AG08395 (cell line): ENCODE measurements at regions not wholly inside any gene's neighbourhood (a gene's known extent, or its start where the extent isn't known, plus 50 kb on each side); places are given as distances from the start of the nearest gene placed in this dataset.

Experiments used
- DNase-seq: peaks from one replicate; pipeline ENCODE4 v3.0.0; 2012; ENCODE audit warnings: mixed read lengths, low spot score

GRCh38 chr16:65212791-65213190 is 90.9 kb upstream of the CDH11 start:
- DNase-seq: no peak

GRCh38 chr16:65212240-65212639 is 90.4 kb upstream of the CDH11 start:
- no peak for DNase-seq

DNA sequence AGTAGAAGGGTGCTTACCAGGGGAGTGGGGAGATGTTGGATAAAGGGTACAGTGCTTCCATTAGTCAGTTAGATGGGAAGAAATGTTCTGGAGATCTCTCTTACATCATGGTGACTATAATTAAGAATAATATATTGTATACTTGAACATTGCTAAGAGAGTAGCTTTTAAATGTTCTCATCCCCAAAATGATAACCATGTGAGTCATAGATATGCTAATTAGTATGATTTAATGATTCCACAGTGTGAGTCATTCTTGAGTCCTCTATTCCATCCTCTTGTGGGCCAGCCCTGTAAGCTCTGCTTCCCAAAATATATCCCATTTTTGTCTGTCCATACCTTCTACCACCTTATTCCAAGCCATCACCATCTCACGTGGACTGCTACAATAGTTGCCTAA is 80.6 kb upstream of the CDH11 start:
- DNase-seq: peak; percentile 63

GRCh38 chr16:65201511-65201910 is 79.6 kb upstream of the CDH11 start:
- DNase-seq: peak; percentile 46

GRCh38 chr16:65200857-65201256 is 79.0 kb upstream of the CDH11 start:
- peak; percentile 76 for DNase-seq

DNA sequence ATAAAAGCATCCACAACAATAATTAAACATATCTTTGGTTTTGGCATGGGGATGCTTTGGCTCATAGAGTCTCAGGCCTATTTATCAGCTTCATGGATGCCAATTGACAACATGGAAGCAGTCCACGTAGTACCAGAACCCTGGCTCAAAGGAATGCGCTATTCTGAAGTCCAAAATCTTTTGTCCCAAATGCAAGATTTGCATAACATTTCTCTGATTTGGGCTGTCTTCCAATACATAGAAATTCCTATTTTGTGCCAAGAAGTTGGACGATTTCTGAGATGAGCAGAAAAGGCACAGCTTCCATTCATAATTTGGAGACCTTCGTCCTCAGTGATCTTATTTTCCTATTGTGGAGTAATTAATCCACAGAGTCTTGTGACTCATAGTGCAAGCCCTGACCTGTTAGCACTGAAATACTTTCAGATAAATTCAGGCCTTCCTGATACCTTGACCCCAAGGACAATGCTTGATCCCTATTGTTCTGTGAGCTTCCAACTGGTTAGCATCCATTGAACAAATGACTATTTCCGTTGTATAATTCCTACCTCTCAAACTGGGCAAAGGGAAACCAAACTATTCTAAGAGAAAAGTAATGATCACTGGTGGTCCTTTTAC is 78.4 kb upstream of the CDH11 start:
- no peak for DNase-seq

- no peak for DNase-seq
Observed at GRCh38 chr16:65196420-65197075, 74.7 kb upstream of the CDH11 start.

DNA sequence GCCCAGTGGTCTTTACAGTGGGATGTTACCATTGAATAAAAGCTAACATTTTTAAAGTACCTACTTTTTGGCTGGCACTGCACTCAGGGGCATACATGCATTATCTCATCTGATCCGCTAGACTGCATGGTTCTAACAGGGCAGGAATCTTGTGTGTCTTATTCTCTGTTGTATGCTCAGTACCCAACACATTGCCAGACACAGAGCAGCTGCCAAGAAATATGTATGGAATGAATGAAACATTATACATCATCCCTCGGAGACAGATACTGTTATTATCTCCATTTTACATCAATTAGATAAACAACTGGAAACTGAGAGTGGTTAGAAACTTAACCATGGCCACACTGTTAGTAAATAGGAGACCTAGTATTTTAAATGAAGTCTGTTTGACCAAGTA is 74.1 kb upstream of the CDH11 start:
- no peak for DNase-seq

GRCh38 chr16:65185241-65185778 is 63.4 kb upstream of the CDH11 start:
- no peak for DNase-seq

DNA sequence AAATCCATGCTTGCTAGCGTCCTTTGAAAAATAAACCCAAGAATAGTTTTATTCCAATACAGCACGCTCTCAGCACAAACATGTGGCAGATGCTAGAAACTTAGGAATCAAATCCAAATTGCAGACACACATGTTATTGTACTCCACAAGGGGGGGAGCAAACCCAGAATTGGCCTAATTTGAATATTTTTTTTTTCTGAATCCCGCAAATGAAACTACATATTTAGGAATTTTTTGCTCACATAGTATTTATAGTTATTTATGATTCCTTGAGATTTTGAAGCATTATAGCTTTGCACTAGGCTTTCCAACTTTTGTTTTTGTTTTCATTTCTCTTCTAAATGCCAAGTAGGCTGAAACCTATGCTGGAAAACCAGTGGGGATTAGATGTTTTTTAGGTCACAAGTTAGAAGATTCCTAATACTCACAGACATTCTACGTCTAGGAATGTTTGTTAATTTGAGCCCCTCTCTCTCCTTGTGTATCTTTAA is 59.3 kb upstream of the CDH11 start:
- DNase-seq: peak; percentile 42

DNA sequence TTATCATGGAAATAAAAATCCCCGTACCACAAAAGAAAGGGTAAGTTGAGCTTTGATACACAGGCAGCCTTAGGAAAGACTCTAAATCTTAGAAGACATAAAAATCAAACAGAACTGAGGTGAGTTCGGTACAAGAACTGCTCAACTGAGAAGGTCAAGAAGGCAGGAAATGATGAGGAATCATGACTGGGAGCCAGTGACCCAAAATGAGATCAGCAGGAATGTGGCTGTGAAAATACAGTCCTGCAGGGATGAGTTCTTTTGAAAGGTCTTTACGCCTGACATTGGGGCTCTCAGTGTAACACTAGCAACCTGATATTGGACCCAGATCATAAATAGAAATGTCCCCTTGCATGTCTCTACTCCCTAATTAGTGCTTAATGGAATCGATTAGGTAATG is 56.3 kb upstream of the CDH11 start:
- DNase-seq: peak; percentile 67

GRCh38 chr16:65176603-65177002 is 54.7 kb upstream of the CDH11 start:
- peak; percentile 65 for DNase-seq

DNA sequence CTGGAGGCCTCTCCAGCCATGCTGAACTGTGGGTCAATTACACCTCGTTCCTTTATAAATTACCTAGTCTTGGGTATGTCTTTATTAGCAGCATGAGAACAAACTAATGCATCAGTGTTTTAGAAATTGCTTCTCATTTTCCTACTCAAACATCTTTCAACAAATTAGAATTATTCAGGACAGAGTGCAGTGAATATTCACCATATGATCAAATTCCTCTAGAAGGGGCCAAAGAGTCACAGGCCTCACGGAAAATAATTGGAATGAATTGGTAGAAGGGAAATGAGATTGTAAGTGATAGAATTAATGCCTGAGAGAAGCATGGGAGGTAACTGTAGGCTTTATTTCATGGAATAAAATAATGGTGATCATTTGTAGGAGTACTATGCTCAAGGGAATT is 50.5 kb upstream of the CDH11 start:
- no peak for DNase-seq
